ENCODE measurements at regions not wholly inside any gene's neighbourhood (a gene's known extent, or its start where the extent isn't known, plus 50 kb on each side); places are given as distances from the start of the nearest gene placed in this dataset.

GRCh38 chr12:54127538-54128259 lies 61.1 kb downstream of the SMUG1 start:
- DNase-seq (ENCODE audit: low spot score) = no peak
- FAIRE-seq = no peak
- TF ChIP-seq CSRNP1 (CRISPR knock-in tag; IDR thresholded peaks at IDR 0.05) = no peak
- TF ChIP-seq TCF12 (IDR thresholded peaks at IDR 0.05) = no peak
- TF ChIP-seq TCF12 (CRISPR knock-in tag; IDR thresholded peaks at IDR 0.05) = no peak
- no peak for TF ChIP-seq JDP2 (CRISPR knock-in tag; IDR thresholded peaks at IDR 0.05; ENCODE audit: borderline replicate concordance)
- no peak for TF ChIP-seq ELF3 (CRISPR knock-in tag; IDR thresholded peaks at IDR 0.05)
- TF ChIP-seq SMAD1 (CRISPR knock-in tag; IDR thresholded peaks at IDR 0.05; ENCODE audit: borderline replicate concordance, low read depth) = no peak
- TF ChIP-seq, protein P1, sequence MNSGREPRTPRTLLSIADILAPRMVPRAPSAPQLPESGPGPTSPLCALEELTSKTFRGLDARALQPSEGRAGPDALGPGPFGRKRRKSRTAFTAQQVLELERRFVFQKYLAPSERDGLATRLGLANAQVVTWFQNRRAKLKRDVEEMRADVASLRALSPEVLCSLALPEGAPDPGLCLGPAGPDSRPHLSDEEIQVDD (CRISPR knock-in tag; IDR thresholded peaks at IDR 0.05; ENCODE audit: borderline replicate concordance) = no peak
- TF ChIP-seq CHD2 (IDR thresholded peaks at IDR 0.05; ENCODE audit: low read depth, low read length) = no peak
- TF ChIP-seq NR1H2 (CRISPR knock-in tag; IDR thresholded peaks at IDR 0.05; ENCODE audit: borderline replicate concordance, low read depth) = no peak
- no TSS peak for BruUV-seq (replicated peaks)
- no peak overlapping the region for H3K27ac ChIP-seq (ENCODE audit: extremely low read length, insufficient read depth, low read length)
- 64% methylated on average over 14 of the region's 19 CpGs for WGBS (ENCODE audit: low lambda C conversion rate)
- no peak for ATAC-seq
- CTCF ChIA-PET (ENCODE audit: low intra/inter-chr PET ratio, low total read pairs) = no interaction called here
- H3K79me2 ChIP-seq (ENCODE audit: insufficient read depth, low read length) = no peaks in the 10 kb centered on the region
- peaks cover 35% of the 10 kb centered on the region for H3K4me1 ChIP-seq (ENCODE audit: insufficient read depth, low read length)
- H3K27me3 ChIP-seq (ENCODE audit: control insufficient read depth in 1 of 2, insufficient read depth in 2 of 2, low read length in 2 of 2) = peaks cover 5 to 17% of the 10 kb centered on the region in 2 experiments; a peak in 3 of 5 replicates
- no peak overlapping the region for H3K4me3 ChIP-seq (replicated peaks in 1 of 3; ENCODE audit: insufficient read depth in 1 of 3, low read depth in 2 of 3, low read length in 3 of 3)
- no peaks in the 10 kb centered on the region for H4K20me1 ChIP-seq (ENCODE audit: insufficient read depth, low read length)
- H2AFZ ChIP-seq (ENCODE audit: low read length) = no peak overlapping the region
- H3K9ac ChIP-seq (ENCODE audit: insufficient read depth, low read depth, low read length) = no peak overlapping the region
- intact Hi-C loops (cut with micrococcal nuclease; ENCODE audit: unreplicated experiment) = no loop called here
- no peaks in the 10 kb centered on the region for H3K9me3 ChIP-seq (ENCODE audit: low read length)
- POLR2A ChIA-PET = no interaction called here
- no peak overlapping the region for H3K4me2 ChIP-seq (ENCODE audit: low read depth, low read length)
- H3K36me3 ChIP-seq (replicated peaks in 1 of 2; ENCODE audit: control insufficient read depth in 1 of 2, insufficient read depth in 2 of 2, low read length in 2 of 2) = no peaks in the 10 kb centered on the region
- in situ Hi-C loops (cut with HindIII; ENCODE audit: extremely low pct_ligation_motif_present, low pct_unique_long_range_greater_than_20kb) = no loop called here
